ENCODE measurements at regions not wholly inside any gene's neighbourhood (a gene's known extent, or its start where the extent isn't known, plus 50 kb on each side); places are given as distances from the start of the nearest gene placed in this dataset.

GRCh38 chr6:91804981-91805380, 1218.1 kb upstream of the MAP3K7 start:
- no peaks in the 10 kb centered on the region for H3K36me3 ChIP-seq (ENCODE audit: control insufficient read depth in 2 of 2, extremely low read depth in 1 of 2, insufficient read depth in 2 of 2, low read length in 2 of 2)
- H2AFZ ChIP-seq (ENCODE audit: control insufficient read depth, low read length), result no peak overlapping the region
- no peak overlapping the region for H3K27ac ChIP-seq (ENCODE audit: control insufficient read depth, insufficient read depth, low read length)
- no peaks in the 10 kb centered on the region for H3K4me1 ChIP-seq (ENCODE audit: control insufficient read depth, extremely low read depth, insufficient read depth, low read length)
- H3K4me3 ChIP-seq (ENCODE audit: control insufficient read depth in 2 of 3, extremely low read depth in 1 of 3, insufficient read depth in 2 of 3, low read depth in 1 of 3, low read length in 3 of 3), result no peak overlapping the region
- H3K27me3 ChIP-seq (ENCODE audit: control insufficient read depth, extremely low read depth, insufficient read depth, low read length), result no peaks in the 10 kb centered on the region
- H3K9ac ChIP-seq (ENCODE audit: control insufficient read depth, extremely low read depth, insufficient read depth, low read length), result no peak overlapping the region
- H3K9me3 ChIP-seq (ENCODE audit: control insufficient read depth, low read depth, low read length), result no peaks in the 10 kb centered on the region
- FAIRE-seq (no peak), DNase-seq (ENCODE audit: low read depth, low spot score) (no peak)
- H4K20me1 ChIP-seq (ENCODE audit: control insufficient read depth, extremely low read depth, insufficient read depth, low read length), result no peaks in the 10 kb centered on the region
- no peaks in the 10 kb centered on the region for H3K79me2 ChIP-seq (ENCODE audit: control insufficient read depth, insufficient read depth, low read length)
- no peak overlapping the region for H3K4me2 ChIP-seq (ENCODE audit: control insufficient read depth, extremely low read depth, insufficient read depth, low read depth, low read length)
- dilution Hi-C loops (cut with MboI; ENCODE audit: extremely low pct_ligation_motif_present, low sequenced_read_pairs), result no loop called here
- H3K9me1 ChIP-seq (ENCODE audit: control insufficient read depth, extremely low read depth, insufficient read depth, low read length), result no peaks in the 10 kb centered on the region
- no peak for TF ChIP-seq EZH2 (IDR thresholded peaks at IDR 0.05; ENCODE audit: low read length)
- no peak for TF ChIP-seq CTCF (optimal IDR thresholded peaks at IDR 0.05 in 1 of 3, IDR thresholded peaks at IDR 0.05 in 1 of 3, conservative IDR thresholded peaks at IDR 0.05 in 1 of 3; ENCODE audit: extremely low read depth in 1 of 3, insufficient read depth in 2 of 3, low read length in 3 of 3)

- Histone ChIP-seq H2AFZ (ENCODE audit: control insufficient read depth, low read length) (no peak overlapping the region), H3K79me2 (ENCODE audit: control insufficient read depth, insufficient read depth, low read length) (no peaks in the 10 kb centered on the region), H3K27me3 (ENCODE audit: control insufficient read depth, extremely low read depth, insufficient read depth, low read length) (no peaks in the 10 kb centered on the region), H4K20me1 (ENCODE audit: control insufficient read depth, extremely low read depth, insufficient read depth, low read length) (no peaks in the 10 kb centered on the region), H3K27ac (ENCODE audit: control insufficient read depth, insufficient read depth, low read length) (no peak overlapping the region), H3K9ac (ENCODE audit: control insufficient read depth, extremely low read depth, insufficient read depth, low read length) (no peak overlapping the region), H3K4me3 (ENCODE audit: control insufficient read depth in 2 of 3, extremely low read depth in 1 of 3, insufficient read depth in 2 of 3, low read depth in 1 of 3, low read length in 3 of 3) (no peak overlapping the region), H3K4me1 (ENCODE audit: control insufficient read depth, extremely low read depth, insufficient read depth, low read length) (no peaks in the 10 kb centered on the region), H3K9me3 (ENCODE audit: control insufficient read depth, low read depth, low read length) (no peaks in the 10 kb centered on the region), H3K9me1 (ENCODE audit: control insufficient read depth, extremely low read depth, insufficient read depth, low read length) (no peaks in the 10 kb centered on the region), H3K36me3 (ENCODE audit: control insufficient read depth in 2 of 2, extremely low read depth in 1 of 2, insufficient read depth in 2 of 2, low read length in 2 of 2) (no peaks in the 10 kb centered on the region), H3K4me2 (ENCODE audit: control insufficient read depth, extremely low read depth, insufficient read depth, low read depth, low read length) (no peak overlapping the region)
- TF ChIP-seq EZH2 (IDR thresholded peaks at IDR 0.05; ENCODE audit: low read length), result no peak
- TF ChIP-seq CTCF (optimal IDR thresholded peaks at IDR 0.05 in 1 of 3, IDR thresholded peaks at IDR 0.05 in 1 of 3, conservative IDR thresholded peaks at IDR 0.05 in 1 of 3; ENCODE audit: extremely low read depth in 1 of 3, insufficient read depth in 2 of 3, low read length in 3 of 3), result no peak
- dilution Hi-C loops (cut with MboI; ENCODE audit: extremely low pct_ligation_motif_present, low sequenced_read_pairs), result no loop called here
- no peak for DNase-seq (ENCODE audit: low read depth, low spot score)
- no peak for FAIRE-seq
Measured at GRCh38 chr6:91802431-91802830, 1215.6 kb upstream of the MAP3K7 start.

Data from keratinocyte (primary cell).